Anterior cingulate cortex (tissue), 58 donors: ENCODE measurements at regions not wholly inside any gene's neighbourhood (a gene's known extent, or its start where the extent isn't known, plus 50 kb on each side); places are given as distances from the start of the nearest gene placed in this dataset.
"Not testable (repeated sequence)": the region's sequence is repeated elsewhere in the genome, so short reads cannot be mapped to it uniquely, and the experiment has no call there.

Source experiments
- DNase-seq, 58 donors: peaks; one replicate each; lab custom pipeline; 2025; lab: John Stamatoyannopoulos, UW

- no peak for DNase-seq
Observed at GRCh38 chr6:116982401-116982800, 105.4 kb downstream of the RFX6 start.

DNA sequence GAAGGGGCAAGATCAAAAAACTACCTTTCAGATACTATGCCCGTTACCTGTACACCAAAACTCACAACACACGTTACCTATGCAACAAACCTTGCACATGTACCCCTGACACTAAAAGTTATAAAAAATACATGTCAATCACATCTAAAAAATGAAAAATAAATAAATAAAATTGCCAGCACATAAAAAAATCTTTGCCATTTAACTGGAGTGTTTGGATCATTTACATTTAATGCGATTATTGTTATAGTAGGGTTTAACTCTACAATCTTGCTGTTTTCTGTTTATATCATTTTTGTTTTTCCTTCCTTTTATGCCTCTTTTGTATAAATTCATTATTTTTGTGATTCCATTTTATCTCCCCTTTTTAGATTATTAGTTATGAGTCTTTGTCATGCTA, 106.3 kb downstream of the RFX6 start:
- DNase-seq: no peak

DNA sequence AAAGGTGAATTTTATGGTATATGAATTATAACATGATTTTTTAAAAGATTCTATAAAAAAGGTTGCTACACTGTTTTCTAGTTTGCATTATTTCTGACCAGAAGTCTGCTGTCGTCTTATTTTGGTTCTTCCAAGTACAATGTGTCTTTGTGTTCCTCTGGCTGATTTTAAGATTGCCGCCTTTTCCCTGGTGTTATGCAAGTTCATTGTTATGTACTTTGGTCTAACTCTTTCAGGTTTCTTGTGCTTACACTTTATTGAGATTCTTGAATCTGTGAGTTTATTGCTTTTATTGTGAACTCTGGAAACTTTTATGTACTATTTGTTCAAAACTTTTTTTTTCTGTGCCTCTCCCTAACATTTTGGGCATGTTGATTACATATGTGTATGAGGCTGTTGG, 109.8 kb downstream of the RFX6 start:
- no peak for DNase-seq

GRCh38 chr6:116990679-116991078, 113.6 kb downstream of the RFX6 start:
- no peak for DNase-seq

DNA sequence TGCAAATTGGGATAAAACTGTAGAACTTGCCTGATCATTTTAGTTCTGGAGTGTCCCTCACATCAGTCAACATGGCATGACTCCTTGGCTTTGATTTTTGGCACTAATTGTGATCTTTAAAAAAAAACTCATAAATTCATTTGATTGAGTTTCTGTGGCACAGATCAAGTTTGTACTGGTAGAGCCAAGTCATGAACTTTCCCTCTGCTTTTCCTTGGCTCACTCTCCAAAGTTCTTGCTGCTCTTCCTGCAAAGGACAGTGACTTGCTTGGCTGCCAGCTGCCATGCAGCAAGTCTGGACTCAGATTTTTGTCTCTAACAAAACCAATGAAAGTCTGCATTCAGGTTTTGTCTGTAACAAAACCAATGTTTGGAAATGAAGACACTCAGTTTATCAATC, 115.5 kb downstream of the RFX6 start:
- DNase-seq: no peak

DNA sequence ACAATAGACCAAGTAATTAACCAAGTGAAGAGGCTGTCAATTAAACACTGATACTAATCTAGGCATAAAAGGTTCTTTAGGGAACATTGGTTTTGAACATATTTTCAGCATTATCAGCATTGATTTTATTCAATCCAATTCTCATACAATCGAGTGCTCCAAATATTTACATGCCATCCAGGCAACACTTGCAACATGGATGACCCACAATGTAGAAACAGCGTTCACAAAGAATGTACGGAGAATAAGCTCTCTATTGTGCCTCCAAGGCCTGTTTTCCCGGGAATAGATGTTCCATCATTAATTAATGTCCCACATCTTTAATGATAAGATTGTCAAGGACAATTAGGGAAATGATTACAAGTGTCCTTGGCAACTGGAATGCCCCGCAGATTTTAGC, 117.4 kb downstream of the RFX6 start:
- DNase-seq: no peak

GRCh38 chr6:116996842-116997241, 119.8 kb downstream of the RFX6 start:
- DNase-seq: no peak

DNA sequence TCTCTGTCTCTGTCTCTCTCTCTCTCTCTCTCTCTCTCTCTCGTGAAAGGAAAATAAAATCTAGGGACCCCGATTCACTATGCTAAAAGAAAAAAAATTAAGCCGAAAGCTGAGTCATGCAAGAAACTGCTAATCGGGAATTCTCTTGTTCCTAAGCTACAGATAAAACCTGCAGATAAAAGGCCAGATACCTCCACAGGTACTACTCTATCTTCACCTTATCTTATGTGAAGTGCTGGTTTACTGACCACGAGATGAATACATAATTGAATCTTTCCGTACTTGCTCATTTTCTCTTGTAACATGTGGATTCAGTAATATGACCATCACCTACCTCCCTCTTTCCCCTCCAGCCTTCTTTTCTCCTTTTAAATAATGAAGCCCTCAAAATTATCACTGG, 120.5 kb downstream of the RFX6 start:
- DNase-seq: no peak

- no peak for DNase-seq
Observed at GRCh38 chr6:117007659-117008058, 130.6 kb downstream of the RFX6 start.

DNA sequence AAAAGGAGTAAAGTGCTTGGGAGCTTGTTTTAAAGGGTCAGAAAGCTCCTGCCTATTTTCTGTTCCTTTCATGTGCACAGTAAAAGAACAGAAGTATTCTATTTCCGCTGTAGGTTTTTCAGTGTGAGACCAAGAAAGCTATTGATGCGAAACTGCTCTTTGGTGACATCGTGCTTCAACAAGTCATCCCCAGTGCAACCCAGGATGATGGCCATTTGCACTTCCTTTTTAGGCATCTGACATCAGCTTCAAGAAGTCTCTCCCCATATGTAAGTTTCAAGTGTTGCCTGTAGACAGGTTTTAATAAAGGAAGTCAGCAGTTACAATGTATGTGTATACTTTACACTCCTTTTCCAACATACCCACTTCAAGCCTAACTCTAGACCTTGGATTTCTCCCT, 131.6 kb downstream of the RFX6 start:
- DNase-seq: no peak

- not testable (repeated sequence) for DNase-seq
Observed at GRCh38 chr6:117014641-117015473, 137.8 kb downstream of the RFX6 start.

DNA sequence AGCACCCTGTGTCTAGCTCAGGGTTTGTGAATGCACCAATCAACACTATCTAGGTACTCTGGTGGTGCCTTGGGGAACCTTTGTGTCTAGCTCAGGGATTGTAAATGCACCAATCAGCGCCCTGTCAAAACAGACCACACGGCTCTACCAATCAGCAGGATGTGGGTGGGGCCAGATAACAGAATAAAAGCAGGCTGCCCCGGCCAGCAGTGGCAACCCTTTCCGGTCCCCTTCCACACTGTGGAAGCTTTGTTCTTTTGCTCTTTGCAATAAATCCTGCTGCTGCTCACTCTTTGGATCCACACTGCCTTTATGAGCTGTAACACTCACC, 138.4 kb downstream of the RFX6 start:
- DNase-seq: not testable (repeated sequence)

GRCh38 chr6:117018771-117019170, 141.7 kb downstream of the RFX6 start:
- no peak for DNase-seq

- no peak for DNase-seq
Observed at GRCh38 chr6:117022774-117023173, 145.7 kb downstream of the RFX6 start.

DNA sequence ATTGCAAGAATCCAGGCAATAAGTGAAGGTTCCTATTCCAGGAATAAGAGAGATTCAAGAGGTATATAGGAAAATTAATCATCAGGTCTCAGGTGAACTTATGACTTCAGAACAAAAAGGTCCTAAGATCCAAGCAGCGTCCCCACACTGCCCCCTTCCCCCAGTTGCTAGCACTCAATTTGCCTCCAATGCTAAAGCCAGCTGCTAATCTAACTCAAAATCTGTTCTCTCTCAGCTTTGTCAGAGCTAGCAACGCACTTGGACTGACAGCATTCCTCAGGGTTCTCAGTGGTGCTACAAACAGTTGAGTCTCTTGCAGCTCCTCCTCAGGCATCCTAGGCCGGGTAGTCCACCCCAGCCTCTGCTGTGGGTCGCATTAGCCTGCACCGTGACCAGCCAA, 148.3 kb downstream of the RFX6 start:
- no peak for DNase-seq

DNA sequence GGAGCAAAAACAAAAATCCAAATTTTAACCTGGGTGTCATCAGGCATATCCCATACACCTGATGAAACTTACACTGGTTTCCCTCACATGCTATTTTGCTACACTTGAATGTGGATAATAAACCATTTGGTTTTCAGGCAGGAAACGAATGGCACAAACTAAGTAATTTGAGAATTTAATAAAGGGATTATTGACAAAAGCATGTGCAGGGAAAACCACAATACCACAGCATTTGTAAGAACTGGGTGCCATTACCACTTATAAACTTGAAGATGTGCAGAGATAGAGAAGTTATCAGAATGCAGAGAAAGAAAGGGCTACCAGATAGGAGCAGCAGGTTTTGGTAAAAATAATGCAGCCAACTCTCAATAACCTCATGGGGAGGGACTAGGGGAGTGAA, 151.2 kb downstream of the RFX6 start:
- no peak for DNase-seq

DNA sequence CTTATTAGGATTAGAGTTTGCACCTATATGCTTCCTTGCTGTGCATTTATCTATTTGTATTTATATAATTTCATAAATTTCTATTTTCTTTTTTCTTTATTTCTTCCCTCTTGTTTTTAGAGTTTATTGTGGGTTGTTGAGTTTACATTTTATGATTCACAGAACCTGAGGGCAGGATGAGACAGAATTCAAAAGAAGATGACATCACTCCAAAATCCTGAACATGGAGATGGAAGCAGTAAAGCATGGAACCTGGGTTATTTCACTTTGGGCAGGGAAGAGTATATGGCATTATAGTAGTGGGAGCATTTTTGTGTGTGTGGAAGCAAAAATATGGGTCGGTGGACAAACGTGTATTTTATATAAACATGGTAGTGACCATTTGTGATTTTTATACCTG, 157.5 kb downstream of the RFX6 start:
- DNase-seq: no peak

GRCh38 chr6:117034971-117035370, 157.9 kb downstream of the RFX6 start:
- DNase-seq: peak in 1 of 58 donors; percentile 0

DNA sequence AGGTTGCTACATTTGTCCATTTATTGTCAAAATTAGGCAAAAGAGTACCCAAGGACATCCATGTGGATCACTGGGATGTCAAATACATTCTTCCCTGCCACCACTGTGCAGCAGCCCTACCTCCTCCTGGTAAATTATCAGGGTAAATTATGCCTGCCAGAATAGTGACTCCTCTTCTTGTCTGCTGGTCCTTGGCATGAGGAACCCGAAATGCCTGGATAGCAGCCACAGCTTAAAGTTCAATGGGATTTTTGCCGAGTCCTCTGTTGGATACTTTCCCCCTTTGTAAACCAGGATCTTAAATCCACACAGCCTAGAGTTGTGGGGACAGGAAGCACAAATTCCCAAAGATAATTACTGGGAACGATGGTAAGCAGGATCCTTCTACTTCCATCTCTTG, 173.3 kb downstream of the RFX6 start:
- no peak for DNase-seq

DNA sequence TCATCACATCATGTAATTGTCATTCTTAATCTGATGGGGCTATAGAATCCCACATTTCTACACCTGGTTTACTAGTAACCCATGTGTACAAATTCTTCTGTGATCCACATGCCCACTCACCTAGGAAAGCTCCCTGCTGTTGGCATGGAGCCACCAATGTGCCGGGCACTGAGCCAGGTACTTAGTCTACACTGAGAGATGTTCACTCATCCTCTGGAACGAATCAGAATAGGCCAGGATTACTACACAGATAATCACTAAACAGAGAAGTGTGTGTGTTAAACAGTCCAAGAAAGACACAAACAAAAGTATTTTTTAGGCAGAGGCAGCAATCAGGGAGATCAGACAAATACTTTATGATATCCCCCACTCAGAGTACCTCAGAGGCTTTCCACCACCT, 193.2 kb upstream of the VGLL2 start:
- peak in 1 of 58 donors; percentile 0 for DNase-seq

- no peak for DNase-seq
Observed at GRCh38 chr6:117072781-117073180, 192.6 kb upstream of the VGLL2 start.

GRCh38 chr6:117074672-117075071, 190.7 kb upstream of the VGLL2 start:
- no peak for DNase-seq

DNA sequence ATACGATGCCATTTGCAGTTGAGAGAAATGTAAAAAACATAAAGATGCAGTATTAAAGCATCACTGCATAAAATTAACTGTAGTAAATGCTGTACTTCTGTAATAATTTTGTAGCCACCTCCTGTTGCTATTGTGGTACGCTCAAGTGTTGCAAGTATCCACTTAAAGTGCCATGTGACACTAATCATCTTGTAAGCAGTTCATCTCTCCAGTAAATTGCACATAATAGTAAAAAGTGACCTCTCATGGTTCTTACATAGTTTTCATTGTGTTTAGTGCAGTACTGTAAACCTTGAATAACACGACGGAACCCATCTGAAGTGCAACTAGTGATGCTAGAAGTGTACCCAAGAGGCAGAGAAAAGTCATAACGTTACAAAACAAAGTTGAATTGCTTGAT, 190.1 kb upstream of the VGLL2 start:
- DNase-seq: no peak
